ENCODE measurements at regions not wholly inside any gene's neighbourhood (a gene's known extent, or its start where the extent isn't known, plus 50 kb on each side); places are given as distances from the start of the nearest gene placed in this dataset.

DNA sequence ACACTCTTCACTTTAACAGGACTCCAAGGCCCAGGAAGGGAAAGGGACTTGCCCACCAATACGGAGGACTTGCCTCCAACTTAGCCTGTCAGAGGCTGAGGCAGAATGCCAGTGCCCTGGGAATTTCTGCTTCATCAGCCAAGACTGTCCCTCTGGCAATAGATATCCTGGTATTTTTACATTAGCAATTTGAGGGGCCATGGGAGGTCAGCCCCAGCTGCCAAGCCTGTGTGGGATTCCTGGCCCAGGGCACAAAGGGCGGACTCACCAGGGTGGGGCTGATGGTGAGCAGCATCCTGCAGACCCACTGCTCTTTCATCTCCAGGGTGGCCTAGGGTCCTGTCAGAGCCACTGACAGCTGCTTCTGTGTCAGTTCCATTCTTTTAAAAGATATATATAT is 78.3 kb upstream of the CIBAR2 start:
- Histone ChIP-seq H3K36me3 (ENCODE audit: control insufficient read depth, insufficient read depth, low read length) (no peaks in the 10 kb centered on the region), H2BK15ac (replicated peaks; ENCODE audit: low read depth) (no peak overlapping the region), H2BK5ac (ENCODE audit: low read length) (no peak overlapping the region), H3K9ac (ENCODE audit: low read length) (no peak overlapping the region), H3K4me2 (ENCODE audit: low read length) (no peak overlapping the region), H4K5ac (ENCODE audit: low read length) (no peak overlapping the region), H3K23ac (ENCODE audit: low read length) (no peak overlapping the region), H3K27ac (ENCODE audit: low read depth, low read length) (no peak overlapping the region), H3K4ac (ENCODE audit: low read depth, low read length) (no peak overlapping the region), H3K79me2 (ENCODE audit: control insufficient read depth, insufficient read depth, low read length) (peaks cover 5% of the 10 kb centered on the region), H4K8ac (ENCODE audit: low read depth, low read length) (no peak overlapping the region), H2AK5ac (ENCODE audit: low read length) (no peak overlapping the region), H3K79me1 (ENCODE audit: low read length) (peaks cover 26% of the 10 kb centered on the region), H3K56ac (ENCODE audit: low read length) (no peak overlapping the region), H2BK120ac (ENCODE audit: low read depth, low read length) (no peak overlapping the region), H3K27me3 (ENCODE audit: insufficient read depth, low read length, poor library complexity) (no peaks in the 10 kb centered on the region), H3K4me3 (ENCODE audit: low read length) (no peak overlapping the region), H3K4me1 (ENCODE audit: control insufficient read depth, low read depth, low read length) (no peaks in the 10 kb centered on the region), H3K18ac (ENCODE audit: low read length) (no peak overlapping the region)
- no CpG with 5 or more reads among the region's 2 CpGs for WGBS (ENCODE audit: extremely low coverage, insufficient coverage, low lambda C conversion rate)
- DNase-seq: no peak

DNA sequence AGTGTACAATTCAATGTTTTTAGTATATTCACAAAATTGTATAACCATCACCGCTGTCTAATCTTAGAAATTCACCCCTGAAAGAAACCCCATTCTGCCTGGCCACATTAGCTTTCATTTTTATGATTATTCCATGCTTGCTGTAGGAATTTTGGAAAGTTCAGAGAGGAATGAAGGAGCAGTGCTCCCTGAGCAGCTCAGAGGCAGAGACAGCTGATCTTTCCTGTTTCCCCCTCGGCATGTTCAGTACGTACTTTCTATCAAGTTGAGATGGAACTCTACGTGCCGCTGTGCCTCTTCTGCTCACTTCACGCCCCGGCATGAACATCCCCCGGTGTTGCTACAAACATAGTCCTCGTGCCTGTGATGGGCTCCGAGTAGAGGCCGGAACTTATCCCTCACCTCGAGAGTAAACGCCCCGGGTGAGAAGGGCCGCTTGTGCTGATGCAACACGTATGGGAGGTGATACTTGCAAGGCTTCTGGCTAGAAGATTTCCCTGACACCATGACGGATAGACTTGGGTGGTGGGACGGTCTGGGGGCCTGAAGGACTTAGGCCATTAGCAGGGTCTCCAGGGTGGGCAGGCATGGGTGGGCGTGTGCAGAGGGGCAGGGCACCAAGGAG is 79.2 kb upstream of the CIBAR2 start:
- no peak overlapping the region for H3K9ac ChIP-seq (ENCODE audit: low read length)
- no peaks in the 10 kb centered on the region for H3K27me3 ChIP-seq (ENCODE audit: insufficient read depth, low read length, poor library complexity)
- peaks cover 29% of the 10 kb centered on the region for H3K79me1 ChIP-seq (ENCODE audit: low read length)
- no peak overlapping the region for H3K4me3 ChIP-seq (ENCODE audit: low read length)
- no peak overlapping the region for H4K8ac ChIP-seq (ENCODE audit: low read depth, low read length)
- H4K5ac ChIP-seq (ENCODE audit: low read length): no peak overlapping the region
- H2BK120ac ChIP-seq (ENCODE audit: low read depth, low read length): no peak overlapping the region
- no peak overlapping the region for H3K18ac ChIP-seq (ENCODE audit: low read length)
- no peak overlapping the region for H2BK15ac ChIP-seq (replicated peaks; ENCODE audit: low read depth)
- H3K4ac ChIP-seq (ENCODE audit: low read depth, low read length): no peak overlapping the region
- no peak overlapping the region for H3K23ac ChIP-seq (ENCODE audit: low read length)
- no peak overlapping the region for H3K56ac ChIP-seq (ENCODE audit: low read length)
- no peaks in the 10 kb centered on the region for H3K36me3 ChIP-seq (ENCODE audit: control insufficient read depth, insufficient read depth, low read length)
- no peak overlapping the region for H3K4me2 ChIP-seq (ENCODE audit: low read length)
- peaks cover 5% of the 10 kb centered on the region for H3K79me2 ChIP-seq (ENCODE audit: control insufficient read depth, insufficient read depth, low read length)
- H2AK5ac ChIP-seq (ENCODE audit: low read length): no peak overlapping the region
- no CpG with 5 or more reads among the region's 19 CpGs for WGBS (ENCODE audit: extremely low coverage, insufficient coverage, low lambda C conversion rate)
- H3K4me1 ChIP-seq (ENCODE audit: control insufficient read depth, low read depth, low read length): no peaks in the 10 kb centered on the region
- no peak for DNase-seq
- H3K27ac ChIP-seq (ENCODE audit: low read depth, low read length): no peak overlapping the region
- H2BK5ac ChIP-seq (ENCODE audit: low read length): no peak overlapping the region

DNA sequence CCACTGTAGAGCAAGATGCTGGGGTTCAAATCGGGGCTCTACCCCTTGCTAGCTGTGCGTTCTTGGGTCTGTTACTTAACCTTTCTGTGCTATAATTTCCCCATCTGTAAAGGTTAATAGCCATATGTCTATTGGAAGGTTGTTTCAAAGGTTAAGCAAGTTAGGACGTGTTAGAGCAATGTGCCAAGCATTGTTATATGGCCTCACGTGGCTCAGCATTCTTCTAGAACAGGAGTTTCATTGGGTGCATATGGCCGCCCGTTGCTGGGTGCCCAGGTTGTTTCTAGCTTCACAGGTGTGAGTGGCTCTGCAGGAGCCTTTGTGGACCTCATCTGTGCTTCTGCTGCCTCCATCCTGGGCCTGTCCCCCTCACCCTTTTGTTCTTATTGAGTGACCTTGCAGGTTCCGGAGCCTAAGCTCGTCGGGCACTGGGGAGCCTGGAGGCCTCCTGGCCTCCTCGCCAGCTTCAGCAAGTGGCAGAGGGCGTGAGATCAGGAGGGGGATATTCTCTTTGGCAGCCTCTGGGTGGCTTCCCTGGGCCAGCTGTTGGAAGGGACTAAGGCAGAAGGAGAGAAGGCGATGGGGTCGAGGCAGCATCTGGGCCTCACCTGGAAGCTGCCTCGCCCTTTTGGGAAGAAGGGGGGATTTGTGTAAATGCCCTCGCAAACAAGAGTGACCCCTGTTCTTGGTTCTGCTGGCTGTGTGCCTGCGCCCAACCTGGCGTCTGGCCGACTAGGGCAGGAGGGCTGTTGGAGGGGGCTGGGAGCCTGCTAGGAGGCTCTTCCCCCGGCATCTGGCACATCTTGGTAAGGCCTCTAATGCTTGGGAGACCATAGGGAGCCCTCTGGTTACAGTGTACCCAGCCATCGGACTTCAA is 80.2 kb upstream of the CIBAR2 start:
- no peak overlapping the region for H2BK5ac ChIP-seq (ENCODE audit: low read length)
- DNase-seq: no peak
- peaks cover 29% of the 10 kb centered on the region for H3K79me1 ChIP-seq (ENCODE audit: low read length)
- H3K9ac ChIP-seq (ENCODE audit: low read length): no peak overlapping the region
- H2BK15ac ChIP-seq (replicated peaks; ENCODE audit: low read depth): no peak overlapping the region
- no peak overlapping the region for H3K27ac ChIP-seq (ENCODE audit: low read depth, low read length)
- H3K79me2 ChIP-seq (ENCODE audit: control insufficient read depth, insufficient read depth, low read length): peaks cover 4% of the 10 kb centered on the region
- no peaks in the 10 kb centered on the region for H3K4me1 ChIP-seq (ENCODE audit: control insufficient read depth, low read depth, low read length)
- H3K4me2 ChIP-seq (ENCODE audit: low read length): no peak overlapping the region
- H3K18ac ChIP-seq (ENCODE audit: low read length): no peak overlapping the region
- H3K36me3 ChIP-seq (ENCODE audit: control insufficient read depth, insufficient read depth, low read length): no peaks in the 10 kb centered on the region
- H2AK5ac ChIP-seq (ENCODE audit: low read length): no peak overlapping the region
- peak overlapping the region; percentile 24 for H3K23ac ChIP-seq (ENCODE audit: low read length)
- H3K4ac ChIP-seq (ENCODE audit: low read depth, low read length): no peak overlapping the region
- H3K27me3 ChIP-seq (ENCODE audit: insufficient read depth, low read length, poor library complexity): no peaks in the 10 kb centered on the region
- no CpG with 5 or more reads among the region's 20 CpGs for WGBS (ENCODE audit: extremely low coverage, insufficient coverage, low lambda C conversion rate)
- no peak overlapping the region for H4K5ac ChIP-seq (ENCODE audit: low read length)
- no peak overlapping the region for H4K8ac ChIP-seq (ENCODE audit: low read depth, low read length)
- no peak overlapping the region for H2BK120ac ChIP-seq (ENCODE audit: low read depth, low read length)
- H3K4me3 ChIP-seq (ENCODE audit: low read length): no peak overlapping the region
- no peak overlapping the region for H3K56ac ChIP-seq (ENCODE audit: low read length)

DNA sequence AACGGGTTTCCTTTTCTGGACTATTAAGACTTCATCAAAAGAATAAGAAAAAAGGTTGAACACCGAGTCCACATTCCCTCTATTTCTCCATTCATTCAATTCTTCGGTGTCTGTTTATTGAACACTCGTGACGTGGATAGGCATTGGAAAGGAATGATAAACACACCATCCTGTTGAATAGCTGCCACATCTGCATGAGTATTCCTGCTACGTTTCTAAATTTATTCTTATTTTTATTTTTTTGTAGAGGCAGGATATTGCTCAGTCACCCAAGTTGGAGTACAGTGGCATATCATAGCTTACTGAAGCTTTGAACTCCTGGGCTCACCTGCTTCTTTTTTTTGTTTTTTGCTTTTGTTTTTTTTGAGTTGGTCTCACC is 80.8 kb upstream of the CIBAR2 start:
- H4K8ac ChIP-seq (ENCODE audit: low read depth, low read length): no peak overlapping the region
- no peak overlapping the region for H3K9ac ChIP-seq (ENCODE audit: low read length)
- H4K5ac ChIP-seq (ENCODE audit: low read length): no peak overlapping the region
- no peak overlapping the region for H2BK5ac ChIP-seq (ENCODE audit: low read length)
- H3K27me3 ChIP-seq (ENCODE audit: insufficient read depth, low read length, poor library complexity): no peaks in the 10 kb centered on the region
- no peak overlapping the region for H3K4ac ChIP-seq (ENCODE audit: low read depth, low read length)
- no peak overlapping the region for H2BK15ac ChIP-seq (replicated peaks; ENCODE audit: low read depth)
- no peak overlapping the region for H3K4me3 ChIP-seq (ENCODE audit: low read length)
- no peaks in the 10 kb centered on the region for H3K4me1 ChIP-seq (ENCODE audit: control insufficient read depth, low read depth, low read length)
- no CpG with 5 or more reads among the region's 6 CpGs for whole genome bisulfite sequencing (ENCODE audit: extremely low coverage, insufficient coverage, low lambda C conversion rate)
- H3K79me2 ChIP-seq (ENCODE audit: control insufficient read depth, insufficient read depth, low read length): peaks cover 2% of the 10 kb centered on the region
- DNase-seq: no peak
- H3K4me2 ChIP-seq (ENCODE audit: low read length): no peak overlapping the region
- no peak overlapping the region for H3K23ac ChIP-seq (ENCODE audit: low read length)
- H2BK120ac ChIP-seq (ENCODE audit: low read depth, low read length): no peak overlapping the region
- H3K56ac ChIP-seq (ENCODE audit: low read length): no peak overlapping the region
- H3K18ac ChIP-seq (ENCODE audit: low read length): no peak overlapping the region
- H3K27ac ChIP-seq (ENCODE audit: low read depth, low read length): no peak overlapping the region
- no peak overlapping the region for H2AK5ac ChIP-seq (ENCODE audit: low read length)
- peaks cover 27% of the 10 kb centered on the region for H3K79me1 ChIP-seq (ENCODE audit: low read length)
- no peaks in the 10 kb centered on the region for H3K36me3 ChIP-seq (ENCODE audit: control insufficient read depth, insufficient read depth, low read length)

DNA sequence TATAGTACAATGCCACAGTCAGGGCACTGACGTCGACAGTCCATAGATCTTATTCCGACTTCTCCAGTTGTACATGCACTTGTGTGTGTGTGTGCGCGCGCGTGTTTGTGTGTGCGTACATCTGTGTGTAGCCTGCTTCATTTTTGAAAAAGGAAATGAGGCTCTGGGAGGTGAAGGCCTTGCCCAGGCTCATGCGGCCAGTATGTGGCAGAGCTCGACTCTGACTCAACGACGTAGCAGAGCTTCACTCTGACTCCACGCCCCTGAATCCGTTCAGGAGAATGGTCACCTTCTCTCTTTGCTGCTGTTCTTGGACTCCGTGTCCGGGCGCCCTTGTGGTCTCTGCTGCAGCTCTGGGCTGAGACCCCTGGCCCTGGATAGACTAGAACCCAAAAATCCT is 81.6 kb upstream of the CIBAR2 start:
- H2BK120ac ChIP-seq (ENCODE audit: low read depth, low read length): no peak overlapping the region
- WGBS (ENCODE audit: extremely low coverage, insufficient coverage, low lambda C conversion rate): no CpG with 5 or more reads among the region's 17 CpGs
- H2BK5ac ChIP-seq (ENCODE audit: low read length): no peak overlapping the region
- no peak overlapping the region for H3K4me3 ChIP-seq (ENCODE audit: low read length)
- DNase-seq: no peak
- H3K4ac ChIP-seq (ENCODE audit: low read depth, low read length): no peak overlapping the region
- no peak overlapping the region for H3K27ac ChIP-seq (ENCODE audit: low read depth, low read length)
- no peaks in the 10 kb centered on the region for H3K27me3 ChIP-seq (ENCODE audit: insufficient read depth, low read length, poor library complexity)
- no peak overlapping the region for H3K9ac ChIP-seq (ENCODE audit: low read length)
- no peak overlapping the region for H3K4me2 ChIP-seq (ENCODE audit: low read length)
- H3K79me2 ChIP-seq (ENCODE audit: control insufficient read depth, insufficient read depth, low read length): peaks cover 2% of the 10 kb centered on the region
- H3K4me1 ChIP-seq (ENCODE audit: control insufficient read depth, low read depth, low read length): no peaks in the 10 kb centered on the region
- no peak overlapping the region for H4K8ac ChIP-seq (ENCODE audit: low read depth, low read length)
- no peaks in the 10 kb centered on the region for H3K36me3 ChIP-seq (ENCODE audit: control insufficient read depth, insufficient read depth, low read length)
- no peak overlapping the region for H3K56ac ChIP-seq (ENCODE audit: low read length)
- H2BK15ac ChIP-seq (replicated peaks; ENCODE audit: low read depth): no peak overlapping the region
- H2AK5ac ChIP-seq (ENCODE audit: low read length): no peak overlapping the region
- H3K79me1 ChIP-seq (ENCODE audit: low read length): peaks cover 29% of the 10 kb centered on the region
- no peak overlapping the region for H4K5ac ChIP-seq (ENCODE audit: low read length)
- no peak overlapping the region for H3K23ac ChIP-seq (ENCODE audit: low read length)
- no peak overlapping the region for H3K18ac ChIP-seq (ENCODE audit: low read length)

Data from mesendoderm (in vitro differentiated cells).